SK-N-SH (cell line): ENCODE measurements at regions not wholly inside any gene's neighbourhood (a gene's known extent, or its start where the extent isn't known, plus 50 kb on each side); places are given as distances from the start of the nearest gene placed in this dataset.
"Not testable (repeated sequence)": the region's sequence is repeated elsewhere in the genome, so short reads cannot be mapped to it uniquely, and the experiment has no call there.

Source experiments
- CTCF ChIA-PET: fragments of 300-600, 350-600 bp; formaldehyde crosslinking; extraction: SDS; loops from one replicate; lab custom pipeline; 2021; lab: Yijun Ruan, JAX
- POLR2A ChIA-PET: fragments of 350-600 bp; sonication (Branson Sonifier 250); formaldehyde crosslinking; extraction: SDS; loops from one replicate; lab custom pipeline; 2020; ENCODE audit warnings: antibody characterized with exemption, inconsistent platforms; lab: Yijun Ruan, JAX
- DNase-seq: peaks from one replicate; pipeline ENCODE4 v3.0.0; 2012
- H2AFZ ChIP-seq: fragments of 200-600 bp; sonication (generic); 2 replicates; pipeline ENCODE4 v1.8.1; 2016; ENCODE audit warnings: antibody characterized with exemption, mild to moderate bottlenecking, low read depth
- H3F3A ChIP-seq: fragments of 200-600 bp; sonication (generic); replicated peaks from 2 replicates; pipeline ENCODE3; 2016; ENCODE audit warnings: antibody characterized with exemption, mild to moderate bottlenecking; ENCODE audit not compliant: insufficient read depth
- H3K27ac ChIP-seq, 2 experiments: fragments of 200-500 bp in 1 of 2; fragments of 200-600 bp in 1 of 2; sonication (Bioruptor generic) in 1 of 2; sonication (generic), shearing (Covaris generic) in 1 of 2; 2 replicates each; pipeline versions ENCODE4 v1.5.1 to v1.6.1; 2014 to 2016; ENCODE audit warnings: low read depth in 2 of 2, inconsistent platforms in 1 of 2, low read length in 1 of 2, mild to moderate bottlenecking in 1 of 2, mixed read lengths in 1 of 2
- H3K27me3 ChIP-seq: fragments of 200-600 bp; sonication (generic), shearing (Covaris generic); 2 replicates; pipeline ENCODE4 v1.6.1; 2016; ENCODE audit warnings: mixed run types; ENCODE audit not compliant: insufficient read depth
- H3K36me3 ChIP-seq, 2 experiments: fragments of 200-500 bp in 1 of 2; fragments of 200-600 bp in 1 of 2; sonication (Bioruptor generic) in 1 of 2; sonication (generic) in 1 of 2; replicated peaks in 1 of 2; 2 replicates each; pipeline versions ENCODE3 to v1.5.1; 2014 to 2016; ENCODE audit warnings: low read length in 1 of 2, mild to moderate bottlenecking in 1 of 2; ENCODE audit not compliant: insufficient read depth in 2 of 2, control insufficient read depth in 1 of 2
- H3K4me1 ChIP-seq, 2 experiments: fragments of 200-500 bp in 1 of 2; fragments of 200-600 bp in 1 of 2; sonication (Bioruptor generic) in 1 of 2; sonication (generic), shearing (Covaris generic) in 1 of 2; 2 replicates each; pipeline versions ENCODE4 v1.5.1 to v1.6.1; 2014 to 2016; ENCODE audit warnings: low read depth in 1 of 2, low read length in 1 of 2, mixed run types in 1 of 2; ENCODE audit not compliant: insufficient read depth in 2 of 2, control insufficient read depth in 1 of 2
- H3K4me2 ChIP-seq: fragments of 200-600 bp; sonication (generic), shearing (Covaris generic); 2 replicates; pipeline ENCODE4 v1.6.1; 2017; ENCODE audit warnings: mixed run types
- H3K4me3 ChIP-seq, 2 experiments: fragments of 200-500 bp in 1 of 2; fragments of 200-600 bp in 1 of 2; sonication (Bioruptor generic) in 1 of 2; sonication (generic), shearing (Covaris generic) in 1 of 2; 2 replicates each; pipeline versions ENCODE4 v1.5.1 to v1.8.1; 2014 to 2016; ENCODE audit warnings: low read depth in 2 of 2, inconsistent platforms in 1 of 2, low read length in 1 of 2, mild to moderate bottlenecking in 1 of 2, mixed read lengths in 1 of 2, moderate library complexity in 1 of 2
- H3K79me2 ChIP-seq: fragments of 200-600 bp; sonication (generic); 2 replicates; pipeline ENCODE4 v1.8.1; 2017; ENCODE audit warnings: mild to moderate bottlenecking; ENCODE audit not compliant: insufficient read depth
- H3K9ac ChIP-seq: fragments of 200-600 bp; sonication (generic); 2 replicates; pipeline ENCODE4 v1.6.1; 2017; ENCODE audit warnings: mixed run types
- H3K9me2 ChIP-seq: fragments of 200-600 bp; sonication (generic); 2 replicates; pipeline ENCODE4 v1.6.1; 2017; ENCODE audit warnings: mixed run types
- H3K9me3 ChIP-seq: fragments of 200-600 bp; sonication (generic); 2 replicates; pipeline ENCODE4 v1.6.1; 2017; ENCODE audit warnings: mixed run types, mild to moderate bottlenecking, moderate library complexity
- H4K20me1 ChIP-seq: fragments of 200-600 bp; sonication (generic); 2 replicates; pipeline ENCODE4 v1.6.1; 2017; ENCODE audit warnings: mild to moderate bottlenecking, mixed run types; ENCODE audit not compliant: insufficient read depth
- CTCF ChIP-seq: fragments of 200-600 bp; sonication (generic); IDR thresholded peaks from 2 replicates; pipeline ENCODE4 v1.6.1; 2017; ENCODE audit warnings: antibody characterized with exemption, mild to moderate bottlenecking, moderate library complexity
- FOXM1 ChIP-seq: IDR thresholded peaks from 2 replicates; pipeline ENCODE4 v1.4.0; 2012; ENCODE audit warnings: low read depth, mild to moderate bottlenecking
- RAD21 ChIP-seq: IDR thresholded peaks from 2 replicates; pipeline ENCODE4 v1.6.1; 2012; ENCODE audit warnings: mild to moderate bottlenecking, low read length
- RCOR1 ChIP-seq: fragments of 150-350 bp; IDR thresholded peaks from 2 replicates; pipeline ENCODE4 v1.6.1; 2017; ENCODE audit warnings: antibody characterized with exemption, low read length
- USF2 ChIP-seq: fragments of 150-350 bp; IDR thresholded peaks from 2 replicates; pipeline ENCODE4 v1.6.1; 2017; ENCODE audit warnings: antibody characterized with exemption, low read length, low read depth, borderline replicate concordance
- WGBS: methylation state at CpG from one replicate; pipeline ENCODE4 v1.1.6; 2017; ENCODE audit warnings: low lambda C conversion rate; 5-methylcytosine and 5-hydroxymethylcytosine counted together

GRCh38 chr14:106166650-106167204 lies 640.3 kb downstream of the TMEM121 start:
- POLR2A ChIA-PET = no interaction called here
- Histone ChIP-seq H3K4me2 (no peak overlapping the region), H3K9me2 (no peaks in the 10 kb centered on the region), H3F3A (no peaks in the 10 kb centered on the region), H3K4me3 (no peak overlapping the region), H3K27ac (no peak overlapping the region), H3K27me3 (no peaks in the 10 kb centered on the region), H3K9me3 (no peaks in the 10 kb centered on the region), H3K79me2 (no peaks in the 10 kb centered on the region), H3K36me3 (no peaks in the 10 kb centered on the region), H4K20me1 (no peaks in the 10 kb centered on the region), H3K9ac (no peak overlapping the region), H2AFZ (no peak overlapping the region), H3K4me1 (no peaks in the 10 kb centered on the region)
- CTCF ChIA-PET = interaction anchor here (0.8 kb wide), 1 partner anchor 13 kb away, joined by 4 read pairs; no protein-coding TSS in a partner anchor
- TF ChIP-seq FOXM1 = no peak
- TF ChIP-seq CTCF = no peak
- no peak for TF ChIP-seq RCOR1
- TF ChIP-seq RAD21 = no peak
- TF ChIP-seq USF2 = no peak
- WGBS = 4% methylated on average over 10 of the region's 10 CpGs
- DNase-seq = no peak

GRCh38 chr14:106170163-106170658 lies 643.8 kb downstream of the TMEM121 start:
- H3K4me3 ChIP-seq, POLR2A ChIA-PET, H3K9me2 ChIP-seq, H2AFZ ChIP-seq, H3K4me2 ChIP-seq, H3K36me3 ChIP-seq, H3F3A ChIP-seq, H3K9ac ChIP-seq, H3K27ac ChIP-seq, DNase-seq, H3K4me1 ChIP-seq, H3K79me2 ChIP-seq, H3K27me3 ChIP-seq, H3K9me3 ChIP-seq, H4K20me1 ChIP-seq: not testable (repeated sequence)
- peak; percentile 42 for TF ChIP-seq CTCF
- 13% methylated on average over 4 of the region's 13 CpGs for WGBS
- CTCF ChIA-PET = interaction anchor here (1.0 kb wide), 1 partner anchor 10 kb away, joined by 3 read pairs; no protein-coding TSS in a partner anchor
